Stimulated activated CD4-positive, alpha-beta T cell treated with anti-CD3 and anti-CD28 coated beads, Interleukin-1b, Interleukin-23, amount 100 ng/mL, for 1 hour (primary cell): ENCODE measurements at regions not wholly inside any gene's neighbourhood (a gene's known extent, or its start where the extent isn't known, plus 50 kb on each side); places are given as distances from the start of the nearest gene placed in this dataset.

Experiments used
- DNase-seq, 2 donors: peaks; one replicate each; pipeline ENCODE4 v3.0.0-alpha.2; 2020; ENCODE audit warnings: low read depth in 2 of 2

DNA sequence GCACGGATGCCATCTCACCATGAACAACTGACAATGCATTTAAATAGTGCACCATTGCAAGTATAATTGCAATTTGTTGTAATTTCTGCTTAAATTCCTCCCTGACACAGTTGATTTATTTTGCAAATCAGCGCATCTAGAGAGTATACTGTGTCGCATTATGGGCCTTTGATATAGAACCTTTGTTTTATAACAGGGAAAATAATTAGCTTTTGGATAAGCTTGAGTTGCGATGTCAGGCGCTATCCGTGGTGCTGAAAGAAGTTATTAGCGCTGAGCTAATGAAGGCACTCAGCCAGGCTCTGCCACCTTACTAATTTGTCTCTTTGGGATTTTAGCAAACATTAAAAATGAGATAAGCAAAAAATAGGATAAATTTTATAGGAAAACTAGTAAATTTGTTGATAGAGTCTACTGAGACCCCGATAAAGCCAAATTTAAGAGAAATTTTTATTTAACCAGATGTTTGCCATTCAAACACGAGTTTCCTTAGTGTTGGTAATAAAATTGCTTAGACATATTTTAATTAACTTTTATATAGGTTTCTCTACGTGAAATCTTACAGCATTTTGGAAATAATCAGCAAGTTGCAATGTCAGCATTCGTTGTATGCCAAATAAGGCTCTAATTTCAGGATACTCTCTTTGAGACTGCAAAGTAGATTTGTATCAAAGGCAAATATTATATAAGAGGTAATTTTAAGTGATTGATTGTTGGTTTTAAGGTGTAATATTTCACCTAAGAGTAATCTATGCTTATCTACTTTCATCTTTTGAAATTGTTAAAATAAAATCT is 355.5 kb downstream of the TLR4 start:
- DNase-seq = no peak

- no peak for DNase-seq
Observed at GRCh38 chr9:118083161-118083560, 379.0 kb downstream of the TLR4 start.

- no peak for DNase-seq
Observed at GRCh38 chr9:118088090-118088489, 383.9 kb downstream of the TLR4 start.

DNA sequence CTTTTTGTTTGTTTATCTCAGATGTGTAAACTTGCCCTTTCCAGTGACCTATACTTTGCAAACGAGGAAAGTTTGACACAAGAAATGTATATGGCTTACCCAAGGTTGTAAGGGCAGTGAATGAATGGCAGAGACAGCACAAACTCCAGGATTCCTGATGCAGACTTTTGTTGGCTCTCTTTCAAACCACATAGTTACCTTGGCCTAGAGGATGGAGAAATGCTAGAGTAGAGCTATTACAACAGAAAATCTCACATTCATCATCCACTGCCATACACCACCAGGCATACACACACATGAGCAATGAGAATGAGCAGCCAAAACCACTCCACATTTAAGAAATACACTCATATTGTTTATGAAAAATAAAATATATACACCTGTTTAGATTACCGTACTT is 387.0 kb downstream of the TLR4 start:
- DNase-seq = no peak

DNA sequence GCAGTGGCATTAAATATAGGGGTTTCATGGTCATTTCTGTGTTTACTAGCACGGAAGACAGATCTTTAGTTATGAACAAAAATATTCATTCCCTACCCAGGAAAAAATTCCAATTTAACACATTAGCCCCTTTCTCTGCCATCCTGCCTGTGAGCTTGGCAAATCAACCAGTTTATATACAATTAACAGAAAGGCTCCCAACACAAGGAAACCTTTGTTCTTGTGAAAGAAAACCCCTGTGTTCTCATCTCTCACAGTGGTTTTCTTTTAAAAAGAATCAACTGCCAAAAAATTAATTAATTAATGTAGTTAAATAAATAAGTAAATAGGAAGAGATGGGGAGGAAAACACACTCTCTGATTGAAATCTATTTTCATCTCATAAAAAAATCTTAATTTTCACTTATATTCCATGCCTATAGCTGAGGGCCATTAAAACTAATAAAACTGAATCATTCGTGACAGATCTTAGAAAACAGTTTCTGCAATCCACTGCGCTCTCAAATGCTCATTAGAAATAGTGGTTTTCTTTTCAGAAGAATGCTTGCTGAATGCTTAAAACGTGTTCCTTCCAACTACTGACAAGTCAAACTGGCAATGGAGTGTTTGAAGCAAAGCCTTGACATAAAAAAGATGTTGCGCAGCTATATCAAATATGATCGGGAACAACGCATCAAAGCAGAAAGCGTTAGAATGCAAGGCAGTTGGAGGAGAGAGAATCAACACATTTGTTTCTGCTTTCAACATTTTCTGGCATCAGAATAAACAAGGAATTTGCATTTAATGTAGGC is 387.7 kb downstream of the TLR4 start:
- no peak for DNase-seq

GRCh38 chr9:118094387-118094786 is 390.2 kb downstream of the TLR4 start:
- no peak for DNase-seq

- no peak for DNase-seq
Observed at GRCh38 chr9:118100529-118101419, 396.6 kb downstream of the TLR4 start.

- DNase-seq = no peak
Observed at GRCh38 chr9:118104363-118104762, 400.2 kb downstream of the TLR4 start.

DNA sequence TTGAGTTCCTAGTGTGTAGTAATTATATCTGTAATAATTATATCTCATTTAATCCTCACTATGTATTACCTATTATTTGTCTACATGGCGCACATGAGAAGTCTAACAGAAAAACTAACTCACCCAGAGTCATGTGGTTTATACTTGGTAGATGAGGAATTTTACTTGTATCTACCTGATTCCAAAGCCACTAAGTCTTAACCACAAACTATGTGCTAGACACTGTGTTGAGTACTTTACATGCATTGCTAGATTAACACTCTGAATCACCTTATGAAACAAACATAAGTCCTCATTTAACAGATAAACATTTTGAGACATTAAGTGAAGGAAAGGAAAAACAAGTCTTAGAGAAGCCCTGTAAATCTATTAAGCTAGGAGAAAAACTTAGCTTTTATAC is 404.8 kb downstream of the TLR4 start:
- DNase-seq = no peak

DNA sequence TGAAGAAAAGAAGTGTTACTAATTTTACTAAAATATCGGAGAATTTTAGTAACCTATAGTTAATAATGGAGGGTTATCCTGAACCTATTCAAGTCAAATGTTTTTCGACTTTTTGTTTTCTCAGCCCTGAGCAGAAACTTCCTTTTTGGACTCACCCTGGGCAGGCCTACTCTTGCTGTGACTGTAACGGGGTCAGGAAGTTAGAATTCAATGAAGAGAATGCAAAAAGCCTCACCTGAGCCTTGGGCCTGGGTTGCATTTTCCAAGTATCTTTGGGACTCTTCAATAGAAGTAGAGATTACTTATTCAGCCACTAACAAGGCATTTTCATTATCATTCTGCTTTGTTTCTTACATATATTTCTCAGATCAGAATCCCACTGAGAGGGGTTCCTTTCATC is 405.3 kb downstream of the TLR4 start:
- DNase-seq = no peak

DNA sequence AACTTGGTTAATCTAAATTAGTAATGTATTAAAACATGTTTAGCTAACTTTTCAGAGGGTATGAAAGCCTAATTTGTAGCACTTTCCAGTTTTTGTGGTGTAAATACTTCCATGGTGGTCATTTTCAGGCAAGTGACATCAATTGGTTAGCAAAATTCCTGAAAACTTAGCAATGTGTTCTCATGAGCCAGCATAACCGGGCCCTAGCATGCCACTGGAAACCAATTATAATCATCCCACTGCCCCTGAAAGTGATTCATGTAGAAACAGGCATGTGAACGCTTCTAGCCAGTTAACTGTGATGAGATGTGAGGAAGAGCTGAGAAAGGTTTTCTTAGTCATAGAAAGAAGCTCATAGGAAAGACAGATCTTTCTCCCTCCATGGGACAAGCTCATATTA is 417.2 kb downstream of the TLR4 start:
- no peak for DNase-seq

GRCh38 chr9:118128313-118128712 is 424.1 kb downstream of the TLR4 start:
- no peak for DNase-seq

- no peak for DNase-seq
Observed at GRCh38 chr9:118129541-118129940, 425.3 kb downstream of the TLR4 start.

- no peak for DNase-seq
Observed at GRCh38 chr9:118148990-118149389, 444.8 kb downstream of the TLR4 start.

GRCh38 chr9:118156846-118157245 is 452.6 kb downstream of the TLR4 start:
- no peak for DNase-seq

DNA sequence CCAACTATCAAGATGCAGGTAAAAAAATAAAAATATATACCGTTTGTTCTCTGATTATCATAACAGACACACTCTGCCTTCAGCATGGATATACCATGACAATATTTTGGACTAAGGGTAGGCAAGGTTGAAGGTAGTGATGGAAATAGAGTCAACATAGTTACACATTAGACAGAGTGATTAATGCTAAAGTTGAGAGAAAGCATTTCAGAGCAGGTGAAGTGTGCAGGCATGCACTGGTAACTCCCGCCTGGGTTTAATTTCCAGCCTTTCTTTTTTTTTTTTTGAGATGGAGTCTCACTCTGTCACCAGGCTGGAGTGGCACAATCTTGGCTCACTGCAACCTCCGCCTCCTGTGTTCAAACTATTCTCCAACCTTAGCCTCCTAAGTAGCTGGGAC is 458.5 kb downstream of the TLR4 start:
- DNase-seq = no peak

GRCh38 chr9:118163751-118164150 is 459.5 kb downstream of the TLR4 start:
- no peak for DNase-seq

DNA sequence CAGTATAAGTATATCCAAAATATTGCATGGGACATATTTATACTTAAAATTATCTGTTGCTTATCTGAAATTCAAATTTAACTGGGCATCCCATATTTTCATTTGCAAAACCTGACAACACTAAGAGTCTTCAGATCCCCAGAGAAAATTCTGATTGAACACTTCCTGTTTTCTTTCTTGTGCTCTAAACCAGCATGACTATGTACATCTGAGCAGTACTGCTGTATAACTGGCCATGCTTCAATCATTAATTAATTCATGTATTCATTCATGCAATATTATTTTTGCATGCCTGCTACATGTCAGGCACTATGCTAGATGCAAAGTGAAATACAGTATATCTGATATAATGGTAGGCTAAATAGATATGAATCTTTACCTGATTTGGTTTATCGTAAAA is 461.2 kb downstream of the TLR4 start:
- DNase-seq = no peak

DNA sequence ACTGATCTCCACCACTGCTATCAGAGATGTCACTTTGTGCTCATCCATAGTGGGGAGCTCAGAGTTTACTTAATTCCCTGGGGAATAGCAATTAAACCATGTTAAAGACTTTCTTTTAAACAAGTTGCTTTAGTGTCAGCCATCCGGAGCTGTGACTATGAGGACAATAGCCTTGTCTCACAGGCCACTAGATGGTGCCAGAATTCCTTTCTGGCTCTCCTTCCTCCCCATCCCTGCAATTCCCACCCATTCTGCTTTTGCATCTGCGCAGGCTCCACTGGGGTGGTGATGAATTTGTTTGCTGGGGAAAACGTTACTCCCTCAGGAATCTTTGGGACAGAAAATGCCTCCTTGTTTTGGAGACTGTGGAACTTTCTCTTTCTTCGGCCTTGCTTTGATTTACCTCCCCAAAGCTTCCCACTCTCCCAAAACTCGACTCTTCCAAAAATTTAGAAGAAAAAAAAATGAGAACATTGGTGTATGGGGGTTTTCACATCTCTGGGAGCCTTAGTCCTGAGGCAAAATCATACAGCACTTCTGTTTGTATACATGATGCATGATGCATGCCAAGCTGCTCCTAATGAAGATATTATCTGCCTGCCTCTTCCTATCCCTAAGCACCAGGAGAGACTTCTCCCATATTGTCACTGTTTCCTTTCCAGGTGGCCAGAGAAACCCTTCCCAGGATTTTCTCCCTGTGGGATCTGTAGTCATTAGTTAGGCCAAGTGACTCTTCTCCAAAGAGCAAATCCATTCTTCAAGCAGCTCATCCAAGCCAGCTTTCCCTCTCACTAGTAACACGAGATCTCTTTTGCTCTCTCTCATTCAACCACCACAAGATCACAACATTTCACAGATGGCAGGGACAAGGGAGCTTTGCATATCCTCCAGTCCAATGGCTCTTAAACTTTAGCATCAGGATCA is 466.1 kb downstream of the TLR4 start:
- DNase-seq = no peak

DNA sequence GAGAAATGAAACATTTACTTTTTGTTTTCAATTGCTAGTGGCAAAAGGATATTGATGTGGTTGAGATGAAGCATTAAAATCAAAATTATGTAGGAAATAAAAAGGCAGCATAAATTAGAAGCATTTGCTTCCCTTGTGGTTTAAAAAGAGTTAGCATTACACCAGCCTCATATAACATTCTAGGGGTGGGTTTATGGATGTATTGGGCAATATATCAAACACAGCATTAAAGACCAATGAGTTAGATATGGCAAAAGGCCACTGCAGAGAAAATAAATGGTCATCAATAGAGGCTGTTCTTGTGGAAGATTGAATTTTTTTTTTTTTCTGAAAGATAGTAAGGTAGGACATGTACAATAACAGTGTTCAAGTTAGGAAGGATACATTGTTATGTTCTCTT is 473.0 kb downstream of the TLR4 start:
- DNase-seq = no peak

GRCh38 chr9:118183576-118183975 is 479.4 kb downstream of the TLR4 start:
- DNase-seq = no peak
